ENCODE measurements at regions not wholly inside any gene's neighbourhood (a gene's known extent, or its start where the extent isn't known, plus 50 kb on each side); places are given as distances from the start of the nearest gene placed in this dataset.

DNA sequence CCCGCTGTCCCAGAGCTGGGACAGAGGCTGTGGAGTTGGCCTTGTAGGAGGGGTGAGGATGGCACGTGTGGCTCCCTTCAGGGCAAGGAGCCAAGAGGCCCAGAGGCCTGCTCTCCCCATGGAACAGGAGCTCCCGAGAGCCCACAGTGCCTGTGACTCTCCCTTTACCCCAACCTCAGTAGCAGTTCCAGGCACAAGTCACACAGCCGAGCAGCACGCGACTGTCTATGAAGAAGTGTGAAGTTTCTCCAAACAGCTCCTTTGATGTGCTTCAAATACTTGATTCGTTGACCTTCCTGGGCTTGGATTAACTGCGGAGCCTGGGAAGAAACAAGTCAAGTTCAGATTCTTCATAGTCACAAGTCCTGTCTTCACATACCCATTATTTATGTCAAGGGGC lies 208.7 kb downstream of the IRX2 start:
- no peak overlapping the region for H4K5ac ChIP-seq (ENCODE audit: insufficient read length, low read depth, low read length)
- H3K9ac ChIP-seq (replicated peaks in 1 of 4; ENCODE audit: extremely low read depth in 1 of 4, low read depth in 3 of 4, low read length in 3 of 4): no peak overlapping the region
- H3K9me3 ChIP-seq (ENCODE audit: insufficient read depth in 2 of 2, low read depth in 1 of 2, low read length in 1 of 2): no peaks in the 10 kb centered on the region
- DNase-seq (ENCODE audit: low read depth in 1 of 2, low spot score in 2 of 2): no peak
- TF ChIP-seq CREB1 (IDR thresholded peaks at IDR 0.05) (no peak), SIRT6 (IDR thresholded peaks at IDR 0.05; ENCODE audit: low read length) (no peak), BACH1 (IDR thresholded peaks at IDR 0.05; ENCODE audit: low read length) (no peak), BCL11A (IDR thresholded peaks at IDR 0.05; ENCODE audit: low read depth in 2 of 2, low read length in 2 of 2) (no peak)
- TF ChIP-seq, protein P1, sequence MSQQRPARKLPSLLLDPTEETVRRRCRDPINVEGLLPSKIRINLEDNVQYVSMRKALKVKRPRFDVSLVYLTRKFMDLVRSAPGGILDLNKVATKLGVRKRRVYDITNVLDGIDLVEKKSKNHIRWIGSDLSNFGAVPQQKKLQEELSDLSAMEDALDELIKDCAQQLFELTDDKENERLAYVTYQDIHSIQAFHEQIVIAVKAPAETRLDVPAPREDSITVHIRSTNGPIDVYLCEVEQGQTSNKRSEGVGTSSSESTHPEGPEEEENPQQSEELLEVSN (IDR thresholded peaks at IDR 0.05): no peak
- H3K27me3 ChIP-seq (replicated peaks in 1 of 4; ENCODE audit: control insufficient read depth in 3 of 4, extremely low read depth in 1 of 4, insufficient read depth in 3 of 4, low read length in 3 of 4): no peaks in the 10 kb centered on the region
- peaks cover 8% of the 10 kb centered on the region for H3K23me2 ChIP-seq (ENCODE audit: low read depth, low read length)
- no peak overlapping the region for H2BK20ac ChIP-seq (ENCODE audit: low read length)
- peaks cover 0 to 11% (median 2%) of the 10 kb centered on the region in 4 experiments; a peak in 4 of 7 replicates for H3K4me1 ChIP-seq (replicated peaks in 1 of 4; ENCODE audit: control insufficient read depth in 3 of 4, insufficient read depth in 4 of 4, low read length in 3 of 4)
- CTCF ChIA-PET (ENCODE audit: partially characterized antibody): interaction anchor here (0.5 kb wide), 1 partner anchor 171 kb away, joined by 3 read pairs; no protein-coding TSS in a partner anchor
- H3K79me2 ChIP-seq (ENCODE audit: control insufficient read depth in 1 of 2, insufficient read depth in 2 of 2, low read length in 2 of 2): no peaks in the 10 kb centered on the region
- H3K36me3 ChIP-seq (ENCODE audit: control insufficient read depth in 2 of 4, insufficient read depth in 4 of 4, low read length in 3 of 4): no peaks in the 10 kb centered on the region
- H3K4ac ChIP-seq (replicated peaks; ENCODE audit: insufficient read length, low read depth, low read length): no peak overlapping the region
- H2BK12ac ChIP-seq (ENCODE audit: low read depth, low read length): no peak overlapping the region
- no peak overlapping the region for H3K23ac ChIP-seq (ENCODE audit: insufficient read length)
- POLR2A ChIA-PET (ENCODE audit: partially characterized antibody): no interaction called here
- H3K56ac ChIP-seq (replicated peaks; ENCODE audit: insufficient read length, low read depth, low read length): no peak overlapping the region
- FAIRE-seq: no peak
- no peak overlapping the region for H3K27ac ChIP-seq (ENCODE audit: low read depth, low read length)
- no peak overlapping the region for H3K4me2 ChIP-seq (ENCODE audit: insufficient read depth in 1 of 2, low read depth in 2 of 2, low read length in 2 of 2)
- H4K91ac ChIP-seq (replicated peaks; ENCODE audit: insufficient read length, low read length): no peak overlapping the region
- no peak overlapping the region for H3K4me3 ChIP-seq (ENCODE audit: extremely low read depth in 1 of 4, insufficient read depth in 2 of 4, low read depth in 3 of 4, low read length in 4 of 4)
- H4K8ac ChIP-seq (ENCODE audit: extremely low read depth, insufficient read depth, low read length): no peak overlapping the region; the same call in 1 of the 2 replicates
- H3K79me1 ChIP-seq (ENCODE audit: low read depth, low read length): no peaks in the 10 kb centered on the region
- no peak overlapping the region for H2AK5ac ChIP-seq (ENCODE audit: low read depth, low read length)
- no peak overlapping the region for H2BK15ac ChIP-seq (ENCODE audit: low read length)
- H3K14ac ChIP-seq (ENCODE audit: insufficient read length): no peak overlapping the region
- H2BK5ac ChIP-seq (ENCODE audit: low read depth, low read length): no peak overlapping the region
- H4K20me1 ChIP-seq (replicated peaks in 1 of 2; ENCODE audit: control insufficient read depth in 1 of 2, insufficient read depth in 2 of 2, low read length in 2 of 2): no peaks in the 10 kb centered on the region
- no peak overlapping the region for H3K18ac ChIP-seq (ENCODE audit: extremely low read depth, low read length)
- no peak overlapping the region for H2AFZ ChIP-seq (ENCODE audit: low read length)
- no peak overlapping the region for H2BK120ac ChIP-seq (replicated peaks; ENCODE audit: low read depth, low read length)
- 97% methylated on average over 8 of the region's 8 CpGs; no CpG with 5 or more reads in 1 of the 2 experiments for WGBS, 2 experiments (ENCODE audit: extremely low coverage in 1 of 2, insufficient coverage in 1 of 2, insufficient read length in 1 of 2, insufficient replicate concordance in 2 of 2, low coverage in 1 of 2, low lambda C conversion rate in 2 of 2, missing lambda C conversion rate in 1 of 2)

All from H1 (cell line).